ENCODE measurements at regions not wholly inside any gene's neighbourhood (a gene's known extent, or its start where the extent isn't known, plus 50 kb on each side); places are given as distances from the start of the nearest gene placed in this dataset.

- H3K36me3 ChIP-seq (ENCODE audit: control insufficient read depth in 3 of 3, insufficient read depth in 3 of 3, low read length in 3 of 3) = no peaks in the 10 kb centered on the region
- H3K9me3 ChIP-seq (ENCODE audit: control insufficient read depth in 3 of 3, low read length in 3 of 3) = peaks cover 0 to 2% (median 0%) of the 10 kb centered on the region in 3 donors
- no peaks in the 10 kb centered on the region for H3K27me3 ChIP-seq (ENCODE audit: control insufficient read depth in 3 of 3, insufficient read depth in 3 of 3, low read length in 3 of 3)
- no peak overlapping the region for H3K27ac ChIP-seq (ENCODE audit: low read depth, low read length)
- H3K4me3 ChIP-seq (ENCODE audit: low read length in 3 of 3) = no peak overlapping the region
- no peak overlapping the region for H3K9ac ChIP-seq (ENCODE audit: low read depth in 1 of 3, low read length in 3 of 3)
- no peaks in the 10 kb centered on the region for H3K4me1 ChIP-seq (ENCODE audit: control insufficient read depth in 3 of 3, insufficient read depth in 3 of 3, low read length in 3 of 3)
These were observed 351.1 kb upstream of the HTR1E start for GRCh38 chr6:86586195-86586594.

GRCh38 chr6:86581833-86582232 is 355.5 kb upstream of the HTR1E start:
- Histone ChIP-seq H3K36me3 (ENCODE audit: control insufficient read depth in 3 of 3, insufficient read depth in 3 of 3, low read length in 3 of 3) (no peaks in the 10 kb centered on the region), H3K9me3 (ENCODE audit: control insufficient read depth in 3 of 3, low read length in 3 of 3) (peaks cover 0 to 2% (median 0%) of the 10 kb centered on the region in 3 donors), H3K4me1 (ENCODE audit: control insufficient read depth in 3 of 3, insufficient read depth in 3 of 3, low read length in 3 of 3) (no peaks in the 10 kb centered on the region), H3K4me3 (ENCODE audit: low read length in 3 of 3) (no peak overlapping the region), H3K27me3 (ENCODE audit: control insufficient read depth in 3 of 3, insufficient read depth in 3 of 3, low read length in 3 of 3) (no peaks in the 10 kb centered on the region), H3K9ac (ENCODE audit: low read depth in 1 of 3, low read length in 3 of 3) (no peak overlapping the region), H3K27ac (ENCODE audit: low read depth, low read length) (no peak overlapping the region)

GRCh38 chr6:86563197-86563596 is 374.1 kb upstream of the HTR1E start:
- H3K9ac ChIP-seq (ENCODE audit: low read depth in 1 of 3, low read length in 3 of 3) = no peak overlapping the region
- no peaks in the 10 kb centered on the region for H3K4me1 ChIP-seq (ENCODE audit: control insufficient read depth in 3 of 3, insufficient read depth in 3 of 3, low read length in 3 of 3)
- no peak overlapping the region for H3K27ac ChIP-seq (ENCODE audit: low read depth, low read length)
- H3K9me3 ChIP-seq (ENCODE audit: control insufficient read depth in 3 of 3, low read length in 3 of 3) = peaks cover 0 to 8% (median 0%) of the 10 kb centered on the region in 3 donors
- no peaks in the 10 kb centered on the region for H3K27me3 ChIP-seq (ENCODE audit: control insufficient read depth in 3 of 3, insufficient read depth in 3 of 3, low read length in 3 of 3)
- H3K4me3 ChIP-seq (ENCODE audit: low read length in 3 of 3) = no peak overlapping the region
- H3K36me3 ChIP-seq (ENCODE audit: control insufficient read depth in 3 of 3, insufficient read depth in 3 of 3, low read length in 3 of 3) = no peaks in the 10 kb centered on the region

DNA sequence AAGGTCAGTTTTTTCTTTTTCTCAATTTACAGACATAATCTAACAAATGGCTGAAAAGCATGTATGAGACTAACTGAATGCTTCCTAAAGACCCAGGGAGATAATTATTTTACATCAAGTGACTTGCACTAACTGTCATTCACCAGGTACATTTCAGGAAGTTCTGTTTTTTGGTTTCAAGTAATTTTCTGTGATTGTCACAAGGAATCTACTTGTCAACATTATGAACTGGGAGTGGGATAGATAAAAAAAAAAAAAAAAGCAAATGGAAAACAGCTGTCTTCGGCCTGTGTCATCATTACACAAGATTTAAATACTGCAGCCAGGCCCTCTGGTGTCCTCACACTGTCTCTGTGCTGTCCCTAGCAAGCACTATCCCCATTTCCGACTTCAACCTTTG is 379.0 kb upstream of the HTR1E start:
- no peaks in the 10 kb centered on the region for H3K4me1 ChIP-seq (ENCODE audit: control insufficient read depth in 3 of 3, insufficient read depth in 3 of 3, low read length in 3 of 3)
- no peak overlapping the region for H3K4me3 ChIP-seq (ENCODE audit: low read length in 3 of 3)
- H3K27me3 ChIP-seq (ENCODE audit: control insufficient read depth in 3 of 3, insufficient read depth in 3 of 3, low read length in 3 of 3) = no peaks in the 10 kb centered on the region
- peaks cover 0 to 3% (median 0%) of the 10 kb centered on the region in 3 donors for H3K9me3 ChIP-seq (ENCODE audit: control insufficient read depth in 3 of 3, low read length in 3 of 3)
- H3K27ac ChIP-seq (ENCODE audit: low read depth, low read length) = no peak overlapping the region
- H3K9ac ChIP-seq (ENCODE audit: low read depth in 1 of 3, low read length in 3 of 3) = no peak overlapping the region
- H3K36me3 ChIP-seq (ENCODE audit: control insufficient read depth in 3 of 3, insufficient read depth in 3 of 3, low read length in 3 of 3) = no peaks in the 10 kb centered on the region

DNA sequence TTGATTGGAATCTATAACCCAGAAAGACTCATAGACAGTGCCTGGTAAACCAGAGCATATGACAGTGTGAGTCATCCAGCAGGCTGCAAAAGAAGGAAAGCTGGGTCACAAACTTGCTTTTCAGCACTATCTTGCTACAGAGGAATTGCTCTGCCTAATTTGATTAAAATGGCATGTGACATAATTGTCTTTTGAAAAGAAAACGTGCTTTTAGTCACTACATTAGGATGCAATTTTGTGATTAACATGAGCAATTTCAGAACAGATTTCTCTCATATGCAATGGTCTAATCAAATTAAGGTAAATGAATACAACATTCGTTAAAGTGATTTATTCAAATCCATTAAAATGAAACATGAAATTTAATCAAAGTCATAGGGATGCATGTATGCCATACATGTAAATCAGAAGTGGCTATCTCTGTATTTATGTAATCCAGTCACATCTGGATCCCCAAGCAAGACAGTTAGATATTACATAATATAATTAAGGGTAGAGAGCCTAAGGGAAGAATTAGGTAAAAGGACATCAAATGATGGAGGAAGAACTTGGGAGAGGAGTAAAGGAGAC is 400.0 kb upstream of the HTR1E start:
- Histone ChIP-seq H3K4me1 (ENCODE audit: control insufficient read depth in 3 of 3, insufficient read depth in 3 of 3, low read length in 3 of 3) (no peaks in the 10 kb centered on the region), H3K36me3 (ENCODE audit: control insufficient read depth in 3 of 3, insufficient read depth in 3 of 3, low read length in 3 of 3) (no peaks in the 10 kb centered on the region), H3K4me3 (ENCODE audit: low read length in 3 of 3) (no peak overlapping the region), H3K9me3 (ENCODE audit: control insufficient read depth in 3 of 3, low read length in 3 of 3) (no peaks in the 10 kb centered on the region), H3K9ac (ENCODE audit: low read depth in 1 of 3, low read length in 3 of 3) (no peak overlapping the region), H3K27ac (ENCODE audit: low read depth, low read length) (no peak overlapping the region), H3K27me3 (ENCODE audit: control insufficient read depth in 3 of 3, insufficient read depth in 3 of 3, low read length in 3 of 3) (no peaks in the 10 kb centered on the region)

- no peaks in the 10 kb centered on the region for H3K36me3 ChIP-seq (ENCODE audit: control insufficient read depth in 3 of 3, insufficient read depth in 3 of 3, low read length in 3 of 3)
- H3K27ac ChIP-seq (ENCODE audit: low read depth, low read length) = no peak overlapping the region
- H3K9ac ChIP-seq (ENCODE audit: low read depth in 1 of 3, low read length in 3 of 3) = no peak overlapping the region
- H3K4me1 ChIP-seq (ENCODE audit: control insufficient read depth in 3 of 3, insufficient read depth in 3 of 3, low read length in 3 of 3) = no peaks in the 10 kb centered on the region
- H3K27me3 ChIP-seq (ENCODE audit: control insufficient read depth in 3 of 3, insufficient read depth in 3 of 3, low read length in 3 of 3) = no peaks in the 10 kb centered on the region
- H3K9me3 ChIP-seq (ENCODE audit: control insufficient read depth in 3 of 3, low read length in 3 of 3) = no peaks in the 10 kb centered on the region
- no peak overlapping the region for H3K4me3 ChIP-seq (ENCODE audit: low read length in 3 of 3)
These were observed 401.2 kb upstream of the HTR1E start for GRCh38 chr6:86536121-86536520.

- Histone ChIP-seq H3K9ac (ENCODE audit: low read depth in 1 of 3, low read length in 3 of 3) (no peak overlapping the region), H3K4me3 (ENCODE audit: low read length in 3 of 3) (no peak overlapping the region), H3K27ac (ENCODE audit: low read depth, low read length) (no peak overlapping the region), H3K36me3 (ENCODE audit: control insufficient read depth in 3 of 3, insufficient read depth in 3 of 3, low read length in 3 of 3) (no peaks in the 10 kb centered on the region), H3K9me3 (ENCODE audit: control insufficient read depth in 3 of 3, low read length in 3 of 3) (no peaks in the 10 kb centered on the region), H3K27me3 (ENCODE audit: control insufficient read depth in 3 of 3, insufficient read depth in 3 of 3, low read length in 3 of 3) (no peaks in the 10 kb centered on the region), H3K4me1 (ENCODE audit: control insufficient read depth in 3 of 3, insufficient read depth in 3 of 3, low read length in 3 of 3) (no peaks in the 10 kb centered on the region)
These were observed 402.2 kb upstream of the HTR1E start for GRCh38 chr6:86535100-86535499.

GRCh38 chr6:86529635-86530034 is 407.7 kb upstream of the HTR1E start:
- H3K27ac ChIP-seq (ENCODE audit: low read depth, low read length) = no peak overlapping the region
- no peaks in the 10 kb centered on the region for H3K4me1 ChIP-seq (ENCODE audit: control insufficient read depth in 3 of 3, insufficient read depth in 3 of 3, low read length in 3 of 3)
- H3K4me3 ChIP-seq (ENCODE audit: low read length in 3 of 3) = no peak overlapping the region
- H3K27me3 ChIP-seq (ENCODE audit: control insufficient read depth in 3 of 3, insufficient read depth in 3 of 3, low read length in 3 of 3) = no peaks in the 10 kb centered on the region
- no peaks in the 10 kb centered on the region for H3K9me3 ChIP-seq (ENCODE audit: control insufficient read depth in 3 of 3, low read length in 3 of 3)
- no peak overlapping the region for H3K9ac ChIP-seq (ENCODE audit: low read depth in 1 of 3, low read length in 3 of 3)
- no peaks in the 10 kb centered on the region for H3K36me3 ChIP-seq (ENCODE audit: control insufficient read depth in 3 of 3, insufficient read depth in 3 of 3, low read length in 3 of 3)

DNA sequence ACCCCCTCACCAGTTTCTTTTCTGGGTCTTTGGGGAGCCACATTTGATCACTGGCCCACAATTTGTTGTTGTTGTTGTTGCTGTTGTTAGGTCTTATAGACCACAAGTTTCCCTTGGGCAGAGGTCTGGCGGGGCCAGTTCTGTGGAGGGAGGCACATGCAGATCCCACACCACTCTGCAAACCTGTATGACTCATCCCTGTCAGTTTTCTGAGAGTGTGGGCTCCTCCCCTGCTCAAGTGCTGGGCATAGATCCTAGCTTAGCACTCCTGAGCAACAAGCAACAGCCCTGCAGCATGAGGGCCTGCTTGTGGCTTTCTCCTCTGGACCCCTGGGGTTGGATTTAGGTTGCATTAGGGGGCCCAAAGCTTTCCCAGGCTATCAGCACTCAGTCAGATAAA is 411.1 kb upstream of the HTR1E start:
- Histone ChIP-seq H3K27ac (ENCODE audit: low read depth, low read length) (no peak overlapping the region), H3K9me3 (ENCODE audit: control insufficient read depth in 3 of 3, low read length in 3 of 3) (no peaks in the 10 kb centered on the region), H3K27me3 (ENCODE audit: control insufficient read depth in 3 of 3, insufficient read depth in 3 of 3, low read length in 3 of 3) (no peaks in the 10 kb centered on the region), H3K36me3 (ENCODE audit: control insufficient read depth in 3 of 3, insufficient read depth in 3 of 3, low read length in 3 of 3) (no peaks in the 10 kb centered on the region), H3K9ac (ENCODE audit: low read depth in 1 of 3, low read length in 3 of 3) (no peak overlapping the region), H3K4me1 (ENCODE audit: control insufficient read depth in 3 of 3, insufficient read depth in 3 of 3, low read length in 3 of 3) (no peaks in the 10 kb centered on the region), H3K4me3 (ENCODE audit: low read length in 3 of 3) (no peak overlapping the region)

DNA sequence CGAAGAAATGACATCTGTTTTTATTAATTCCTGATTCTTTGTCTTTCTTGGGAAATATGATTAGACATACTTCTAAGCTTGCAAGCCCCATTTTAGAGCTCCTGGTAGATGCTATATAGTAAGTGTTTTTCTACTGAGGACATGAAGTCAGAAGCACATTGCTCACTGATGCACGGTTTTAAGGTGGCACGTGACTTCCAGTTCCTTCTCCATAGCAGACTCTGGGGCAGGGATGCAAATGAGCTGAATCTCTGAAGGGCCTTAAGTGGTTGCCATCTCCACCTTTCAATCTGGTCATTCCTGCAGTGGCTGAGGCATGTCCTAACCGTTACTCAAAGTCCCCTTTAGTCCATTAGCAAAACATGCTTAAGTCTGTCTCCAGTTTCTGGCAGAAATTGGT is 421.2 kb upstream of the HTR1E start:
- Histone ChIP-seq H3K9me3 (ENCODE audit: control insufficient read depth in 3 of 3, low read length in 3 of 3) (no peaks in the 10 kb centered on the region), H3K27ac (ENCODE audit: low read depth, low read length) (no peak overlapping the region), H3K4me3 (ENCODE audit: low read length in 3 of 3) (no peak overlapping the region), H3K9ac (ENCODE audit: low read depth in 1 of 3, low read length in 3 of 3) (no peak overlapping the region), H3K4me1 (ENCODE audit: control insufficient read depth in 3 of 3, insufficient read depth in 3 of 3, low read length in 3 of 3) (no peaks in the 10 kb centered on the region), H3K36me3 (ENCODE audit: control insufficient read depth in 3 of 3, insufficient read depth in 3 of 3, low read length in 3 of 3) (no peaks in the 10 kb centered on the region), H3K27me3 (ENCODE audit: control insufficient read depth in 3 of 3, insufficient read depth in 3 of 3, low read length in 3 of 3) (no peaks in the 10 kb centered on the region)

DNA sequence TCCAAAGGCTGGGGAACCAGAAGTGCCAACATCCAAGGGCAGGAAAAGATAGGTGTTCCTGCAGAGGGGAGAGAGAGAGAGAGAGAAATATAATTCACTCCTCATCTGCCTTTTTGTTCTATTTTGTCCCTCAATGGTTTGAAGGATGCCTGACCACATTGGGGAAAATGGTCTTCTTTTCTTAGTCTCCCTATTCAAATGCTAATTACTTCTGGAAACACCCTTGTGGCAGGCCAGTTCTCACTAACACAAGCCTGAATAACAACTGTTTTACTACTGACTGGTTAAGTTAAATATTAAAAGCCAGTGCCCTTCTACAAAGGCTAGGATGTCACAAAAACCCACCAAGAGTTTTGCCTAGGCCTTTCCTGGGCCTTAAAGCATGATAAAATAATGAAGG is 425.4 kb upstream of the HTR1E start:
- H3K36me3 ChIP-seq (ENCODE audit: control insufficient read depth in 3 of 3, insufficient read depth in 3 of 3, low read length in 3 of 3) = no peaks in the 10 kb centered on the region
- no peak overlapping the region for H3K27ac ChIP-seq (ENCODE audit: low read depth, low read length)
- H3K4me1 ChIP-seq (ENCODE audit: control insufficient read depth in 3 of 3, insufficient read depth in 3 of 3, low read length in 3 of 3) = no peaks in the 10 kb centered on the region
- no peak overlapping the region for H3K4me3 ChIP-seq (ENCODE audit: low read length in 3 of 3)
- H3K9ac ChIP-seq (ENCODE audit: low read depth in 1 of 3, low read length in 3 of 3) = no peak overlapping the region
- no peaks in the 10 kb centered on the region for H3K27me3 ChIP-seq (ENCODE audit: control insufficient read depth in 3 of 3, insufficient read depth in 3 of 3, low read length in 3 of 3)
- H3K9me3 ChIP-seq (ENCODE audit: control insufficient read depth in 3 of 3, low read length in 3 of 3) = no peaks in the 10 kb centered on the region
